Caki2 (cell line): ENCODE measurements at regions not wholly inside any gene's neighbourhood (a gene's known extent, or its start where the extent isn't known, plus 50 kb on each side); places are given as distances from the start of the nearest gene placed in this dataset.

ENCODE experiments used
- DNase-seq: peaks from one replicate; pipeline ENCODE4 v3.0.0-alpha.2; 2015; ENCODE audit warnings: low read depth
- in situ Hi-C: cut with HindIII; loops from 2 replicates; pipeline ENCODE4 v1.10.0; 2016; ENCODE audit warnings: low sequenced_read_pairs, low pct_unique_long_range_greater_than_20kb, mixed read lengths

DNA sequence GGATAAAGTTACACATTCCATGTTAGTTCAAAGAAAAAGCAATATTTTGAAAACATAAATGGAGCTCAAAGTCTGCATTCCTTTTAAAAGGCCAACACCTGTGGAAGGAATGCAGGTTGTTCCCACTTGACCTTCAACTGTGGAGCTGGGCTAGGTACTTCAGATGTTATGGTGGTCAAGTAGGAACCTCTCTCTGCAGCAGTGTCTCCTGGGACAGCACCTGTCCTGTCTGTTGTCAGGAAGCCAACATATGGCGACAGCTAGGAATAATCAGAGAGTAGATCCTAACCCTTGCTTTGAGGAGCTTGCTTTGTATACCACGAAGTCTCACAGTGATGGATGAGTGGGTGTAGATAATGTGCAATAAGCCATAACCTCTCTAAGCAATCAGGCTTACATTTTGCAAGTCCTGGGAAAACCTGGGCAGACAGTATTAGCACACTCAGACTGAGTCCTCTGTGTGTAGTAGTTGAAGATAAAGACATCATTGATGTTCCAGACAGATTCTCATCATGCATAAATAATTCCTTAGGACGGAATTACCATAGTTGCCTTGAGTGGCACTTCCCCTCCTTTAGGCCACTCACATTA lies 347.5 kb downstream of the PRL start:
- DNase-seq = peak; percentile 86
- in situ Hi-C loops = no loop called here

DNA sequence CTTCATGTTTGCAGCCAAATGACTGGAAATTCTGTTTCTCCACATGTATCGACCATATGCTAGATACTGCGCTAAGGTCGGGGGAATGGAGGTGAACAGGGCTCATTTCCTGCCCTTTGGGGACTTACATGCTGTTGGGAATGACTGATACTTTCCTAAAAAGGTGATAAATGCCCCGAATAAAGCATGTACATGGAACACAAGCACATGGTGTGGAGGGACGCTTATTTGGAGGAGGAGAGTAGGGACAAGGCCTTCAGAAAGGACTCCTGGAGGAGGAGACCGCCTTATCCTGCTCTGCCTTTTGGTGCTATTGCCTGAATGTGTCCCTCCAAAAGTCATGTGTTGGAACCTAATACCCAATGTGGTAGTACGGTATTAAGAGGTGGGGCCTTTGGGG lies 344.5 kb downstream of the PRL start:
- DNase-seq = no peak
- in situ Hi-C loops = no loop called here

DNA sequence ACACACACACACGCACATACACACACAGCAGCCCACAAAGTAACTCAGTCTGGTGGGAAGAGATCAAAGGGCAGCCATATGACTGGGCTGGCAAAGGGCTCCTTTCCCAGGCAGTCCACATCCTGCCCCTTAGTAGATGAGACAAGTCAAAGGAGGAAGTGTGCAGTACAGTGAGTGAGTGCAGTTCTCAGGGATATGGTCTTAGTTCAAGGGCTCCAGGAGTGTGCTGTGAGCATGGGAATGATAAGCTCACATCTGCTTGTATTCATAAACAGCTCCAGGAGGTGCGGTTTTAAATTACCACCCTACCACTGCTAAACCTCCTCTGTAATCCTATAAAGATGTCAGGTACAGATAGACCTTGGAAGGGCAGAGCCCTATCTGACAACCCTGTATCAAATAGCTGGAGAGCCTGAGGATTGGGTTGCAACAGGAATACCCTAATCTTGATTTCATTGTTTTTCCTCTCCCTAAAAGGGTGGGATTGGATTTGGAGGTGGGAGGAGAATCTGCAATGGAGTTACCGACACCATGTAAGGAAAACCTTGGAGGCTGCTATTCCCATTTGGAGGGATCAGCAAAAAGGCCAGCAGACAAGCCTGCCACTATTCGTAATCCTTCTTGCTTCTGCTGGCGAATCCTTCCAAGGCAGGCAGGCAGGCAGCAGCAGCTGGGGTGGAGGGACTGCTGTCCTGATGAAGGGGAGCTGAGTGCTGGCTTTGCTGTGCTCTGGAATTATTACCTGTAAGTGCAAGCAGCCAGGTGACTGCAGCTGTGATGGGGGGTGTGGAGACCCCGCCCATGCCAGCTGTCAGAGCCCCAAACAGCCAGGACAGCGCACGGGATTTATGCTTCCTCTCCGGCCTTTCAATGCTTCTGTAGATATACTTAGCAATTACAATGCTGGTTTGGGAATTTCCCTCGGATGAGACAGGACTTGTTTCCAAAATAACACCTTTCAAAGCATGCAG lies 342.7 kb downstream of the PRL start:
- peak; percentile 41 for DNase-seq
- in situ Hi-C loops = no loop called here

DNA sequence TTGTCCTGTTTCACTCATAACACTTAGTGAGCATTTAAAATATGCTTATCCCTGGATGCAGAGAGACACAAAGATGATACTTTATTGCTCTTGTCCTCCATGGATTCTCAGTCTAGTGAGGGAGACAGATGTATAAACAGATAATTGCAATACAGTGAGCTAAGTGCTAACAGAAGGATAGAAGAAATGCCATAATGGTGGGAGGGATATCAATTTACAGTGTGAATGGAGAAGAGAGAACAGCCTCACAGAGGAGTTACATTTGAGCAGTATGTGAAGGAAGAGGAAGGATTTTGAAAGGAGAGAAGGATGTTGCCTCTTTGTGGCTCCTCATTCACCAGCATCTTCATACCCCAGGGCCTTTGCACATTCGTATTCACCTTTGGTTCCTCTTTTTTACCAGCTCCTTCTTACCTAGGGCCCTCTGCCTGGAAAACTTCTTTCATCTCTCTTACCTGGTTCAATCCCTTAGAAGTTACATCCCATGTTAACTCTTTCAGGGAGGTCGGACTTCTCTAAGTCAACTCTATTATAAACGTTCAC lies 341.7 kb downstream of the PRL start:
- no peak for DNase-seq
- in situ Hi-C loops = no loop called here

- in situ Hi-C loops = no loop called here
- DNase-seq = no peak
Measured at GRCh38 chr6:21955951-21956350, 340.9 kb downstream of the PRL start.

GRCh38 chr6:21958428-21958827 lies 338.4 kb downstream of the PRL start:
- no peak for DNase-seq

GRCh38 chr6:21961226-21961625 lies 335.6 kb downstream of the PRL start:
- in situ Hi-C loops = no loop called here
- DNase-seq = no peak

More at GRCh38 chr6:21958428-21958827, 338.4 kb downstream of the PRL start:
- in situ Hi-C loops = no loop called here

DNA sequence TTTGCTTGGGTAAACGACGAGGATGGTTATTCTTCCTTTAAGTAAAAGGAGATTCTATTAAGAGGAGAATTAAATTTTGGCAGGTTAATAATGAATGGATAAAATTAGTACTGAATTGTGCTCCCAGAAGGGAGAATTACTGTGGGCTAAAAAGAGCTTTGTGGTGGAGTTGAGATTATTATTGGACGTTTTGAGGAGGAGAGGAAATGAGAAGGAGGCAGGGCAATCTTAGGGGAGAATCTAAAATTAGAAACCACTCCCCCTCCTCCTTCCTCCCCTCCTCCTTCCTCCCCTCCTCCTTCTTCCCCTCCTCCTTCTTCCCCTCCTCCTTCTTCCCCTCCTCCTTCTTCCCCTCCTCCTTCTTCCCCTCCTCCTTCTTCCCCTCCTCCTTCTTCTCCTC lies 331.8 kb downstream of the PRL start:
- no peak for DNase-seq
- in situ Hi-C loops = no loop called here

DNA sequence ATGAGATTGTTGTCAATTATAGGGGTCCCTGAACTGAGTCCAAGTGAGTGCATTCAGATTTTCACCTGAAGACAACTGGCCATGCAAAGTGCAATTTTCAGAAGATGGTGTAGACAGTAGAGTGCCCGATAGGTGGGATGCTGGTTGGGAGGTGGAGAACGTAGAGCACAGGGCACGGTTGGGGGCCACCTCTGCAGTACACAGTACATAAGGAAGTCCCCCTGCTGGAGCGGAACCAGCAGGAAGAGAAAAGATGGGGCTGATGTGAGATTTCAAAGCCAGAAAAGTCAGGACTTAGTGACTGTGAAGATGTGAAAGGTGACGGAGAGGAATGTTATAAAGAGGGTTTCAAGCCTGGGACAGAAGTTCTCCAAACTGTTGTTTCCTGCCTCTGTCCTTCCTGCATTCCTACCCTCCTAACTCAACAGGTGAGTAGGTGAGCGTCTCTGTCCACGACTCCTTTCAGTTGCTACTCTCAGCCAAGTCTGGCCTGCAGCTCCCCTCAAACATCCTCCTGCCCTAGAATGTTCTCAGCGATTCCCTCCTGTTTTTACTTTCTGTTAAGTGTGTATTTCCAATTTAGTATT lies 330.8 kb downstream of the PRL start:
- no peak for DNase-seq
- in situ Hi-C loops = no loop called here

GRCh38 chr6:21967056-21967974 lies 329.5 kb downstream of the PRL start:
- in situ Hi-C loops = no loop called here
- DNase-seq = no peak

DNA sequence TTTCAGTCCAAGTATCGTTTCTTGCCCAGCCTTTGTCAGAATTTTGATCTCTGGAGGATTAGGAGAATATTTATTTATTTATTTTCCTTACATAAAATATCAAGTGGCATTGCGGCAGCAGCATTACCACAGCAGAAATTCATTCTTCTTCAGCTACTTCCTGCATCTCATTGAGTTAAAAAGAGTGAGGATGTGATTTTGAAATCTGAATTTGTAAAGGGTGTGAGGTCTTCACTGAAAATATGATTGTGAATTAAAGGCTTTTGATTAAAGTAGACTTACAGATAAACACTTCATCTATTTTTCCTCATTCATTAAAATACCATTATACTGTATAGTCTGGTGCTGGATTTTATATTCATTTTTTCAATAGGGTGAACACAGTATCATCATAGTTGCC lies 328.4 kb downstream of the PRL start:
- no peak for DNase-seq
- in situ Hi-C loops = no loop called here

DNA sequence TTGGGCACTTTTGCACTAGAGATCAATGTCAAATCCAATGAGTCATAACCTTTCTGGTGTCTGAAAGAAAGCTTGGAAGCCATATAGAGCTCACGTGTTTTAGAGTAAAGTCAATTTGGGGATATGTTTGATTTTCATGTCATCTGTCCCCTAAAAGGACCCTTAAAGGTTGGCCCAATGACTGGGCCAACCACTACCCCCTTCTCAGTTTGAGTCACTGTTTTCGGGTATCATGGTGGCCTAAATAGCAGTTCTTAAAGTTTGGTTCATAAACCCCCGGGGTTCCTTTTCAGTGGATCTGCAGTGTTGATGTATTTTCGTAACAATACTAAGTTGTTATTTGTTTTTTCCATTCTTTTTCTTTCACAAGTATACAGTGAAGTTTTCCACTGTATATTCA lies 327.6 kb downstream of the PRL start:
- DNase-seq = no peak
- in situ Hi-C loops = no loop called here

DNA sequence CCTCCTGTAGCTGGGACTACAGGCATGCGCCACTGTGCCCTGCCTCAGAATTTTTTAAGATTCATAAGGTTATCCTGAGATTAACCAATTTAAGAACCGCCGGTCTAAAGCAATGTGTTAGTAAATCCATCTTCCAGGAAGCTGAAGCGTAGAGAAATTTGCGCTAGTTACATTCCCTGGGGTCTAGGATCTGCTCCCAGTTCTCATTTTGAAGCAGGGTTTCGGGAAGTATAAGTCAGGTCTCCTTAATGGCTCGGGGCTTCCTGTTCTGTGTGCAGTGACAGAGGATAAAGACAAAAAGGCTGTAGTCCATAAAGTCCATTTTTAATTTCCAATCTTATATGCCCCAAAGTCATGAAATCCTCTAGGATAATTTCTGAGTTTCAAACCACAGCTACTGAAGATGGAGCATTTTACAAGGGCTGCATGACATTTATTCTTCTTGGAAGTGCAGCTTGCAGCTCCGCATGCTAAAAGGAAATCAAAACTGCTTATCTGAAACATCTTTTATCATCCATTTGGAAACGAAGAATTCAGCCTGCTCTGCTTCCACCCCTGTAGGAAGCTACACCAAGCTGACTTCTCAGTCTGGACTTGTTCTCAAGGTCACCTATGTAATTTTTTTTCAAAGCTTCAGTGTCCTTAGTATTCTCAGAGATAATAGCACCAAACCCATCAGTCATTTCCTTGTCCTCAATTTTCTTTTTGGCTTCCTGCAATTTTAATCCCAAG lies 326.1 kb downstream of the PRL start:
- no peak for DNase-seq
- in situ Hi-C loops = no loop called here

- no peak for DNase-seq
- in situ Hi-C loops = no loop called here
Measured at GRCh38 chr6:21971541-21971940, 325.3 kb downstream of the PRL start.

GRCh38 chr6:21972516-21972915 lies 324.3 kb downstream of the PRL start:
- in situ Hi-C loops = no loop called here
- no peak for DNase-seq

DNA sequence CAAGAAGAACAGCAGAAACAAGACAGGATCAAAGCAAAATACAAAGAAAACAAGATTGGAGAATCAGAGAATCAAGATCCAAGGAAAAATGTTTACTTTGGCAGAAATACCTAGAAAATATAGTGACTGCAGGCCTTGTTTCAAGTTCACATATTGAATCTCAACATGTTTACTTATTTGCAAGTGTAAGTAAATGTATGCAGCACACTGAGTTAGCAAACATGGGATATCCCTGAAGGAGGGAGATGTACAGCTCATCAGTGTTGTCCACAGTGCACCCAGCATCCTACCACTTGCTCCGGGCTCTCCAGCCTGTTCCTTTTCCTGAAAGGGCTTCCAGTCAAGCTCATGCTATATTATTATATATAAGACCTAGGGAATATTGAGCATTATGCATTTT lies 319.5 kb downstream of the PRL start:
- in situ Hi-C loops = no loop called here
- no peak for DNase-seq

DNA sequence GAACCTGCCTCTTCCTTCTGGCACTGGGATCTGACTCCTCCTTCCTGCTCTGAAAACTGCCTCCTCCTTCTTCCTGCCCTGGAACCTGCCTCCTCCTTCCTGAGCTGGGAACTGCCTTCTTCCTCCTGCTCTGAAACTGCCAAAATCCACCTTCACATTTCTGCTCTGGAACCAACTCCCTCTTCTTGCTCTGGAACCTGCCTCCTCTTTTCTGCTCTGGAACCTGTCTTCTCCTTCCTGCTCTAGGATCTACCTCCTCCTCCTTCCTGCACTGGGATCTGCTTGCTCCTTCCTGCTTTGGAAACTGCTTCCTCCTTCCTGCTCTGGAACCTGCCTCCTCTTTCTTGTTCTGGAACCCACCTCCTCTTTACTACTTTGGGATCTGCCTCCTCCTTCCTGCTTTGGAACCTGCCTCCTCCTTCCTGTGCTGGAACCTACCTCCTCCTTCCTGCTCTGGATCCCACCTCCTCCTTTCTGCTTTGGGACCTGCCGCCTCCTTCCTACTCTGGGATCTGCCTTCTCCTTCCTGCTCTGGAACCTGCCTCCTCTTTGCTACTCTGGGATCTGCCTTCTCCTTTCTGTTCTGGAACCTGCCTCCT lies 315.5 kb downstream of the PRL start:
- in situ Hi-C loops = no loop called here
- no peak for DNase-seq
